ENCODE measurements at regions not wholly inside any gene's neighbourhood (a gene's known extent, or its start where the extent isn't known, plus 50 kb on each side); places are given as distances from the start of the nearest gene placed in this dataset.

GRCh38 chr9:105908069-105908468 lies 213.7 kb downstream of the TMEM38B start:
- DNase-seq (ENCODE audit: low read depth, low spot score), result no peak

GRCh38 chr9:105911104-105911911 lies 217.0 kb downstream of the TMEM38B start:
- H3K4me3 ChIP-seq (ENCODE audit: low read length), result no peak overlapping the region
- no peak for DNase-seq (ENCODE audit: low read depth, low spot score)

More at GRCh38 chr9:105908069-105908468, 213.7 kb downstream of the TMEM38B start:
- H3K4me3 ChIP-seq (ENCODE audit: low read length), result no peak overlapping the region

DNA sequence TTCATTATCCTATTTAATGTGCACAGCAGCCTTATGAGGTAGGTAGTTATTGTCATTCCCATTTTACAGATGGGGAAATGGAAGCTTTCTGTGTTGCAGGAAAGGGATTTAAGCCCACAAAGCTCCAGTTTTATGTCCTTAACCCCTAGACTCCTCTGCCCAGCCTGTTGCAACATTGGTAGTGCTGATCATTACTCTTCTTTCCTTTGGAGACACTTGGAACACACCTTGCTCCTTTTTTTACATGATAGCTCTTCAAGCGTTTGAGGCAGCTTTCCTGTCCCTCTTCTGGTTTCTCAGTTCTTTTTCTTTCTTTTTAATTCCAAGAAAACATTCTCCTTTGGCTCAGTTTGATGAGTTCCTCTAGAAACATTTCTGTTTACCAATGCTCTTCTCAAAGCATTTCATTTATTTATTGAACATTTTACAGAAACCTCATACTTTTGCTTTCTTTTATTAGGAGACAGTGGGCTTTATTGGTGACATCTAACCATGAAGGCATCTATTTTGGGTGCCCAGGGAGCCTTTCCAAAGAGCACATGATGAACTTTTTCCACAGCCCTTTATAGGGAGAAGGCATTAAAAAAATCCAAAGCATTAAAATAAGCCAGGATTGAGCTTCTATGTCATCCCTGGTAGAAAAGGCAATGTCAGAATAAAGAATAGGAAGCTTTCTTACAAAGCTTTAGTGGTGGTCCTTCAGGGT lies 218.0 kb downstream of the TMEM38B start:
- H3K4me3 ChIP-seq (ENCODE audit: low read length), result no peak overlapping the region
- DNase-seq (ENCODE audit: low read depth, low spot score), result no peak

- no peak for DNase-seq (ENCODE audit: low read depth, low spot score)
- H3K4me3 ChIP-seq (ENCODE audit: low read length), result no peak overlapping the region
These were observed 218.6 kb downstream of the TMEM38B start for GRCh38 chr9:105912863-105913516.

GRCh38 chr9:105921057-105921726 lies 226.9 kb downstream of the TMEM38B start:
- no peak for DNase-seq (ENCODE audit: low read depth, low spot score)
- no peak overlapping the region for H3K4me3 ChIP-seq (ENCODE audit: low read length)

DNA sequence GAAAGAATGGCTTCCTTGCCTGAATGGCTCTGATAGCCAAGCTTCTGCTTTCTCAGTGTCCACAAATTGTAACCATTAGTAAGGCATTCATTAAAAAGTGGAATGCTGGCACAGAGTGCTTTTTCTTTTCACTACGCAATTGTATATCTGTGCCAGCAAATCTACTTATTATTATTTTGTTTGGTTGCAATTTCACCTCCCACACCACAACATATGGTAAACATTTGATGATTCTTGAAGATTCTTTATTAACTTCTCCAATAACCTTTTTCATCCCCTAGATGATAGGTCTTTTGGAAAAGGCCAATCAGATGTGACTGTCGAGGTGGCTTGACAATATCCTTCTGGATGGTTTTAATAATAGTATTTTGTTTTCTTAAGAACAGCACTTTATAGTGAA lies 234.1 kb downstream of the TMEM38B start:
- no peak for DNase-seq (ENCODE audit: low read depth, low spot score)
- no peak overlapping the region for H3K4me3 ChIP-seq (ENCODE audit: low read length)

GRCh38 chr9:105930011-105930627 lies 235.8 kb downstream of the TMEM38B start:
- no peak overlapping the region for H3K4me3 ChIP-seq (ENCODE audit: low read length)
- no peak for DNase-seq (ENCODE audit: low read depth, low spot score)

- no peak overlapping the region for H3K4me3 ChIP-seq (ENCODE audit: low read length)
- no peak for DNase-seq (ENCODE audit: low read depth, low spot score)
These were observed 237.9 kb downstream of the TMEM38B start for GRCh38 chr9:105932276-105932675.

DNA sequence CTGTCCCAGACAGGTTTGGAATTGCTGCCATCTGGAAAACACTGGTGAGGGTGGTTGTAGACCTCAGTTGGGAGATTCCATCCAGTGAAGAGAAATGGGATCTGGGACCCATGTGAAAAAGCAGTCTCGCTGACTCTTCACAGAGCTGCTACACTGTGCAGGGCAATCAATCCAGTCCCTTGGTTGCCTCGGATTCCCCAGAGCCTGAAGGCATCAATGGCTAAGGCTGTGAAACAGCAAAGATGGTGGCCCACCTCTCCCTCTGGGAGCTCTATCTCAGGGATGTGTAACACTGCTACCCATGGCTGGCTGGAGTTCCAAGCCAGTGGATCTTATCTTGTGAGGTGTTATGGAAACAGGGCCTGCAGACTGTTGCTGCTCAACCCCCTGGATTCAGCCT lies 256.1 kb downstream of the TMEM38B start:
- DNase-seq (ENCODE audit: low read depth, low spot score), result no peak
- no peak overlapping the region for H3K4me3 ChIP-seq (ENCODE audit: low read length)

DNA sequence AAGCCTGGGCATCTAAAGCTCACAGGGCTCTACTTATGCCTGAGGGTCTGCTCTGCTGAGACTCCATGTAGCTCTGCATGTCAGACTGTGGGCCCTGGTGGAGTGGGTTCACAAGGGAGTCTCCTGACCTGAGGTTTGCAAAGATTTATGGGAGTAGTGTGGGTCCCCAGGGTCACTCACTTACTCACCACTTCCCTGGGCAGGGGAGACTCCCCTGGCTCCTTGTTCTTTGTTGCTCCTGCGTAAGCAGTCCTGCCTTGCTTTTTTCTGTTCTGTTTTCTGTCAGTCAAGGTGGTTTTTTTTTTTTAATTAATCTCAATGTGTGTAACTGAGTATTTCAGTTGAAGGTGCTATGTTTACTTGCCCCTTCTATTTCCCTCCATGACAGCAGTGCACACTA lies 256.6 kb downstream of the TMEM38B start:
- H3K4me3 ChIP-seq (ENCODE audit: low read length), result no peak overlapping the region
- no peak for DNase-seq (ENCODE audit: low read depth, low spot score)

- DNase-seq (ENCODE audit: low read depth, low spot score), result no peak
- no peak overlapping the region for H3K4me3 ChIP-seq (ENCODE audit: low read length)
These were observed 260.2 kb downstream of the TMEM38B start for GRCh38 chr9:105954517-105954916.

- DNase-seq (ENCODE audit: low read depth, low spot score), result peak; percentile 17
- H3K4me3 ChIP-seq (ENCODE audit: low read length), result no peak overlapping the region
These were observed 263.5 kb downstream of the TMEM38B start for GRCh38 chr9:105957830-105958229.

DNA sequence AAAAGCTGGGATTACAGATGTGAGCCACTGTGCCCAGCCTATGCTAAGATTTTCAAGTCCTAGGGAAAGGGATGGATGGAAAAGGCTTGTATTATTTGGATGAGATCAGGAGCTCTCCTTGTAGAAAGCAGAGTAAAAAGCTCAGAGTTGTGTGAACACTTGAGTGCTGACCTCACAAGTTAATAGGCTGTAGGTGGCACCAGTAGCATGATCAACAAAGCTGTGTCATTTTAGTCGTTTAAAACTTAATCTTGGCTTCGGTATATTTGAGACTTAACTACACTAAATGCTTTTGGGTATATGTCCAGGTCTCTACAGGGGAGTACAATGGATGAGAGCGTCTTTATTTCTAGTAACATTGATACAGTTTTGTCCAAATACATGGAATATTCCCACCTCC lies 264.2 kb downstream of the TMEM38B start:
- H3K4me3 ChIP-seq (ENCODE audit: low read length), result no peak overlapping the region
- DNase-seq (ENCODE audit: low read depth, low spot score), result peak; percentile 5

GRCh38 chr9:105959531-105959930 lies 265.2 kb downstream of the TMEM38B start:
- no peak for DNase-seq (ENCODE audit: low read depth, low spot score)
- no peak overlapping the region for H3K4me3 ChIP-seq (ENCODE audit: low read length)

DNA sequence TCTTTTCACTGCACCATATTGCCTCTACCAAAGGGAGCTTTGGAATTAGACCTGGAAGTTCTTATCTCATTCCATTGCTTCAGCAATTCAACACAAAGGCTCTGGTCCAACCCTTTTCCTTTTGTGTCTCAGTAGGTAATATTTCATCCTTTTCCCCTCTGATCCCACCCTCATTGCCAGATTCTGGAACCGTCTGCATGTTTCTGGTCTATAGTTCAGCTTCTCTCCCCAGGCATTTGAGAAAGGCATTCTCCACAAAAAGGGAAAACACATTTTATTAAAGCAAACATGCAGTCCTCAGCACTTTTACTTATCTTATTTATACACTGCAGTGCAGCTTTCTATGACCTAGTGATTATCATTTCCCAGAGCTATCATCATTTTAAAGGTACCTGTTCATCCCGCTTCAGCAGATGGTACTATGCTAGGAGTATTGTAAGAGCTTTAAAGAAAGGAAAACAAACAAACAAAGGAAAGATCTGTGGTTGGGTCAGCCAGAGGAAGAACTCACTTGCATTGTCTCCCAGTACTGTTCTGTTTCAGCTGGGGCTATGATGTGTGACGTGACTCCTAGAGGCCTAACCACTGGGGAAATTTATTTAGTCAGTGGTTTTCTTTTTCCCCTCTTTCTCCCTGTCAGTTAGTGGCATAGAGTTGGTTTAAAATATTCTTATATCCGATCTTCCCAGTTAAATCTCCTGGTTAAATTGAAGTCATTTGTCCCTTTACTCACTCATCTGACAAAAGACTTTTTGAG lies 269.2 kb downstream of the TMEM38B start:
- DNase-seq (ENCODE audit: low read depth, low spot score), result no peak
- no peak overlapping the region for H3K4me3 ChIP-seq (ENCODE audit: low read length)

DNA sequence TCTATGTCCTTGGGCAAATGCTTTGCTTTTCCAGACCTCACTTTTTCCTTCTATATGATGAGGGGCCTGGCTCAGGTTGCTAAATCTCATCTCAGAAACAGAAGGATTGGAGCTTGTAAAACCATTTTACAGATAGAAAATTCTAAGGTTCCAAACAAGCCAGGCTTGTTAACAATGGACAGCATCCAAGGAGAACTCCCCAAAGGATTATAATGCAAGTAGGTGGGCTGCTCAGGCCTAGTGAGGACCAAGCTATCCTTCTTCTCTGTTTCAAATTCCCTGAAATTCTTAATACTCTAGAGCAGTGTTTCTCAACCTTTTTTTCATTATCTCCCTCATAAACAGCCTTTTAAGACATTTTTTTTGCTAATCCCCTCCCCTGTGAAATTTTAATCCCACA lies 269.8 kb downstream of the TMEM38B start:
- no peak overlapping the region for H3K4me3 ChIP-seq (ENCODE audit: low read length)
- DNase-seq (ENCODE audit: low read depth, low spot score), result no peak

- no peak overlapping the region for H3K4me3 ChIP-seq (ENCODE audit: low read length)
- DNase-seq (ENCODE audit: low read depth, low spot score), result no peak
These were observed 272.5 kb downstream of the TMEM38B start for GRCh38 chr9:105966834-105967233.

DNA sequence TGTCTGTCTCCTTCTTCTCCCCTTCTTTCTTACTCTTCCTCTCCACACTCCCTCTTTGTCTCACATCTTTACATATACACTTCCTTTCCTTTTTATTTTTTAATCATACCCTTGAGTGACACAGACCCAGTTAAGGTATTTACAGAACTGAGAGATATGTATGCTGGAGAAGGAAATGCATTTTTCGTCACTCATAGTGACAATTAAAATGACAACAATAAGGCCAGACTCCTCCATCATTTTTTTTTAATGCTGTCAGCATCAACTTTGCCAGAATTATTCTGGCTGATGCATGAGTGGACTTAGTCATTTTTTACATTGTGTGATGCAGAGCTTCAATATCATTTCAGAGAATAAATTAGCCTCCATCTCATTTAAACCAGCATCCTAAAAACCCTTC lies 272.9 kb downstream of the TMEM38B start:
- no peak for DNase-seq (ENCODE audit: low read depth, low spot score)
- no peak overlapping the region for H3K4me3 ChIP-seq (ENCODE audit: low read length)

DNA sequence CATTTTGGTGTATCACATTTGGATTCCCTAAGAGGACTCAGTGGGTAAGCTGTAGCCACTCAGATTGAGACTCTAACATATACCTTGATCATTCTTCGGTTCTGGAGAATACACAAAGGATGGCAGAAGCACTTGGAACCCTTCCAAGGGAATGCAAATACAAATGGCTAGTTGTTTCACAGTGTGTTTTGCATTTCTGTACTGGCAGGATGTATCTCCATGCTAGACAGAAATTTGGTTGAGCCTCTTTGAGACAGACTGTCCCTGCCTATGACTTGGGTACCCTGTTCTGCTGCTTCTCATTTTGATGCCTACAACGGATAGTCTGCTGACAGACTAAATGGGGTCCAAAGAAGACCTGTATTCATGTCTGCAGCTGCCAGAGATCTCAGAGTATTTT lies 273.5 kb downstream of the TMEM38B start:
- no peak overlapping the region for H3K4me3 ChIP-seq (ENCODE audit: low read length)
- no peak for DNase-seq (ENCODE audit: low read depth, low spot score)
